Cardiac fibroblast (primary cell): ENCODE measurements at regions not wholly inside any gene's neighbourhood (a gene's known extent, or its start where the extent isn't known, plus 50 kb on each side); places are given as distances from the start of the nearest gene placed in this dataset.

Experiments used
- DNase-seq, 2 donors: peaks; one replicate each; pipeline versions ENCODE4 v3.0.0 to v3.0.0-alpha.2; 2010; ENCODE audit warnings: low read depth in 2 of 2
- H3K4me3 ChIP-seq, 2 donors: replicated peaks in 1 of 2; 1 replicate in 1 of 2; 2 replicates in 1 of 2; pipeline ENCODE4 v1.5.1; 2011; ENCODE audit warnings: low read depth in 2 of 2, low read length in 2 of 2, mild to moderate bottlenecking in 2 of 2, moderate library complexity in 1 of 2
- CTCF ChIP-seq: IDR thresholded peaks from one replicate; pipeline ENCODE4 v1.5.1; 2011; ENCODE audit warnings: low read depth, mild to moderate bottlenecking, low read length, inconsistent platforms

- DNase-seq: no peak
- no peak overlapping the region for H3K4me3 ChIP-seq
- TF ChIP-seq CTCF: no peak
Measured at GRCh38 chr11:116409238-116409637, 363.5 kb downstream of the BUD13 start.

- DNase-seq: no peak
- H3K4me3 ChIP-seq: no peak overlapping the region
- no peak for TF ChIP-seq CTCF
Measured at GRCh38 chr11:116406042-116406441, 366.7 kb downstream of the BUD13 start.

- no peak for TF ChIP-seq CTCF
- no peak for DNase-seq
- H3K4me3 ChIP-seq: no peak overlapping the region
Measured at GRCh38 chr11:116404462-116404798, 368.4 kb downstream of the BUD13 start.

- TF ChIP-seq CTCF: no peak
- no peak overlapping the region for H3K4me3 ChIP-seq
- DNase-seq: no peak
Measured at GRCh38 chr11:116403794-116404461, 368.9 kb downstream of the BUD13 start.

GRCh38 chr11:116400081-116400480 lies 372.7 kb downstream of the BUD13 start:
- TF ChIP-seq CTCF: no peak
- no peak overlapping the region for H3K4me3 ChIP-seq
- DNase-seq: no peak

- H3K4me3 ChIP-seq: no peak overlapping the region
- TF ChIP-seq CTCF: no peak
- no peak for DNase-seq
Measured at GRCh38 chr11:116397602-116398084, 375.1 kb downstream of the BUD13 start.

GRCh38 chr11:116396331-116396730 lies 376.5 kb downstream of the BUD13 start:
- H3K4me3 ChIP-seq: no peak overlapping the region
- no peak for DNase-seq
- no peak for TF ChIP-seq CTCF
